ENCODE measurements at regions not wholly inside any gene's neighbourhood (a gene's known extent, or its start where the extent isn't known, plus 50 kb on each side); places are given as distances from the start of the nearest gene placed in this dataset.

DNA sequence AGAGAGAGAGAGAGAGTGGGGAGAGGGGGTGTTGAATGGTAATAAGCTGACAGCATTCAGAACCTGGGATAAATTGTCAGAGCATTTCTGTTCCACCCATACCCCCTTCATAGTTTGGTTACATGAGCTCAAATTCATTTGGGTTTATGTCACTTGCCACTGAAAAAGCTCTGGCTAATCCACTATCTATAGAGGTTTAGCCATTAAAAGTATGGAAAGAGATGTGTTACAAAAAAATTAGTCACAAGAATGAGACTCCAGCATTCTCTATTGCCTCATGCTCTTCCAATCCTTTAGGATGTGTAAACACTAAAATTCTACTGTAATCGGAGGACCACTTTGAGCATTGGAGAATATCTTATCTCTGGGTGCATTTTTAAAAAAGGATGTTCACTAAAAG lies 297.6 kb upstream of the TCF21 start:
- Histone ChIP-seq H3K79me2 (ENCODE audit: control insufficient read depth, insufficient read depth, low read length) (no peaks in the 10 kb centered on the region), H3K9me3 (ENCODE audit: control insufficient read depth, insufficient read depth, low read depth, low read length) (no peaks in the 10 kb centered on the region), H2AFZ (ENCODE audit: low read length) (no peak overlapping the region), H3K36me3 (ENCODE audit: control insufficient read depth, insufficient read depth, low read length) (no peaks in the 10 kb centered on the region), H3K9ac (ENCODE audit: insufficient read depth, low read length) (no peak overlapping the region), H3K27me3 (ENCODE audit: control insufficient read depth, insufficient read depth, low read length) (no peaks in the 10 kb centered on the region), H3K4me1 (ENCODE audit: control insufficient read depth, extremely low read depth, insufficient read depth, low read length) (peaks cover 8% of the 10 kb centered on the region), H3K27ac (ENCODE audit: insufficient read depth, low read length) (no peak overlapping the region), H4K20me1 (ENCODE audit: control insufficient read depth, extremely low read depth, insufficient read depth, low read length) (no peaks in the 10 kb centered on the region), H3K4me3 (replicated peaks in 1 of 4; ENCODE audit: control extremely low read depth in 1 of 4, insufficient read depth in 1 of 4, low read depth in 3 of 4, low read length in 4 of 4) (no peak overlapping the region), H3K4me2 (ENCODE audit: extremely low read depth, insufficient read depth, low read length) (no peak overlapping the region)
- no peak for TF ChIP-seq EZH2 (IDR thresholded peaks at IDR 0.05; ENCODE audit: low read length, missing control alignments)
- TF ChIP-seq, protein P1, sequence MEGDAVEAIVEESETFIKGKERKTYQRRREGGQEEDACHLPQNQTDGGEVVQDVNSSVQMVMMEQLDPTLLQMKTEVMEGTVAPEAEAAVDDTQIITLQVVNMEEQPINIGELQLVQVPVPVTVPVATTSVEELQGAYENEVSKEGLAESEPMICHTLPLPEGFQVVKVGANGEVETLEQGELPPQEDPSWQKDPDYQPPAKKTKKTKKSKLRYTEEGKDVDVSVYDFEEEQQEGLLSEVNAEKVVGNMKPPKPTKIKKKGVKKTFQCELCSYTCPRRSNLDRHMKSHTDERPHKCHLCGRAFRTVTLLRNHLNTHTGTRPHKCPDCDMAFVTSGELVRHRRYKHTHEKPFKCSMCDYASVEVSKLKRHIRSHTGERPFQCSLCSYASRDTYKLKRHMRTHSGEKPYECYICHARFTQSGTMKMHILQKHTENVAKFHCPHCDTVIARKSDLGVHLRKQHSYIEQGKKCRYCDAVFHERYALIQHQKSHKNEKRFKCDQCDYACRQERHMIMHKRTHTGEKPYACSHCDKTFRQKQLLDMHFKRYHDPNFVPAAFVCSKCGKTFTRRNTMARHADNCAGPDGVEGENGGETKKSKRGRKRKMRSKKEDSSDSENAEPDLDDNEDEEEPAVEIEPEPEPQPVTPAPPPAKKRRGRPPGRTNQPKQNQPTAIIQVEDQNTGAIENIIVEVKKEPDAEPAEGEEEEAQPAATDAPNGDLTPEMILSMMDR (conservative IDR thresholded peaks at IDR 0.05 in 1 of 2, IDR thresholded peaks at IDR 0.05 in 1 of 2; ENCODE audit: low read depth in 1 of 2, low read length in 2 of 2), result no peak
- peak in 1 of 2 donors; percentile 34 for DNase-seq (ENCODE audit: low read depth in 2 of 2)

DNA sequence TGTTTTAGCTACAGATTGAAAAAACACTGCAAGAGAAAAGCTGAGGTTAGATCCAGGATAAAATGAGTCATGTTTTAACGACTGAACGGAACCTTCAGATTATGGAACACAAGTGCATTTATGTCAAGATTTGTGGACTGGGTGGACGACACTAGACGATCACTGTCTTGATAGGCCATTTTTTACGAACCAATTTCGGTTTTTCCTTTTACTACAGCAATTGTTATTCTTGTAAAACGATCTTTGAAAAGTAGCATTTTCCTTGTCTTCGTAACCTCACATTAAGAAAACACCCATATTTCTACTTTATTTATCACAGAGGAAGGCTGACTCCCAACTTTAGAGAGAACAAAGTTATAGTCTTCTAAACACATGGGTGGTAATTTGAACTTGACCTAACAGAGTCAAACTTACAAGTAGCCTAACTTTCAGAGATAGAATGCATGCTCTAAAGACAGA lies 294.2 kb upstream of the TCF21 start:
- TF ChIP-seq EZH2 (IDR thresholded peaks at IDR 0.05; ENCODE audit: low read length, missing control alignments), result no peak
- TF ChIP-seq, protein P1 (conservative IDR thresholded peaks at IDR 0.05 in 1 of 2, IDR thresholded peaks at IDR 0.05 in 1 of 2; ENCODE audit: low read depth in 1 of 2, low read length in 2 of 2), result no peak
- Histone ChIP-seq H3K4me2 (ENCODE audit: extremely low read depth, insufficient read depth, low read length) (peak overlapping the region; percentile 42), H3K27ac (ENCODE audit: insufficient read depth, low read length) (no peak overlapping the region), H3K9ac (ENCODE audit: insufficient read depth, low read length) (no peak overlapping the region), H3K36me3 (ENCODE audit: control insufficient read depth, insufficient read depth, low read length) (no peaks in the 10 kb centered on the region), H3K27me3 (ENCODE audit: control insufficient read depth, insufficient read depth, low read length) (no peaks in the 10 kb centered on the region), H3K4me3 (replicated peaks in 1 of 4; ENCODE audit: control extremely low read depth in 1 of 4, insufficient read depth in 1 of 4, low read depth in 3 of 4, low read length in 4 of 4) (no peak overlapping the region), H2AFZ (ENCODE audit: low read length) (no peak overlapping the region), H3K4me1 (ENCODE audit: control insufficient read depth, extremely low read depth, insufficient read depth, low read length) (peaks cover 4% of the 10 kb centered on the region), H3K9me3 (ENCODE audit: control insufficient read depth, insufficient read depth, low read depth, low read length) (no peaks in the 10 kb centered on the region), H3K79me2 (ENCODE audit: control insufficient read depth, insufficient read depth, low read length) (no peaks in the 10 kb centered on the region), H4K20me1 (ENCODE audit: control insufficient read depth, extremely low read depth, insufficient read depth, low read length) (no peaks in the 10 kb centered on the region)
- peak in 1 of 2 donors; percentile 52 for DNase-seq (ENCODE audit: low read depth in 2 of 2)

DNA sequence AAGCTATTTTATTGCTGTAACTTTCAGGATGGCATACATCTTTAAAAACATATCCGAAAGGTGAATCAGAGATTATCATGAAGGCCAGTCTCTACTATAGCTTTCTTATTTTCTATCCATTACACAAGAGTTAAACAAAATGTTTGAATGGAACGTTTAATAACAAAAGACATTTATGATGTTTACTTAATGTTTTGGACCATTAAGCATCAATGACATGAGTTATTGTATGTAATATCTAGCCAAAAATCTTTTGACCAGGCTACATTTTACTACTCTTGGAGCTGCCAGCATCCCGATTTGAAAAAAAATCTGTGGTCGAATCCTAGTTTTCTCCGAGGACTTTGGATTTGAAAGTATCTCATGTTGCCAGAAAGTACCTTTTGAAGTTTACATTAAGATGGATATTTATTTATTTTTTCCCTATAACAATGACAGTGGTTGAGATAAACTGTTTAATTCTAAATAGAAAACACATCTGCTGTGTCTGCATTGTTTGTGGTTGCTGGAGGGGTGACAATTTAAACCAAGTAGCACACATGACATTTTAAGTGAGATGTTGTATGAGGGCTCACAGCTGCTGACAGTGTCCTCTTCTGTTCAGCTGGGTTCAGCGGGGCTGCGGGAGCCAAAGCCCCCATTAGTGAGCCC lies 293.7 kb upstream of the TCF21 start:
- H3K27ac ChIP-seq (ENCODE audit: insufficient read depth, low read length), result no peak overlapping the region

More for the DNA sequence above, 293.7 kb upstream of the TCF21 start:
- Histone ChIP-seq H3K27me3 (ENCODE audit: control insufficient read depth, insufficient read depth, low read length) (no peaks in the 10 kb centered on the region), H3K9me3 (ENCODE audit: control insufficient read depth, insufficient read depth, low read depth, low read length) (no peaks in the 10 kb centered on the region), H3K4me1 (ENCODE audit: control insufficient read depth, extremely low read depth, insufficient read depth, low read length) (peaks cover 4% of the 10 kb centered on the region), H2AFZ (ENCODE audit: low read length) (peak overlapping the region; percentile 17), H3K36me3 (ENCODE audit: control insufficient read depth, insufficient read depth, low read length) (no peaks in the 10 kb centered on the region), H3K9ac (ENCODE audit: insufficient read depth, low read length) (no peak overlapping the region), H3K79me2 (ENCODE audit: control insufficient read depth, insufficient read depth, low read length) (no peaks in the 10 kb centered on the region), H3K4me2 (ENCODE audit: extremely low read depth, insufficient read depth, low read length) (peak overlapping the region; percentile 42), H4K20me1 (ENCODE audit: control insufficient read depth, extremely low read depth, insufficient read depth, low read length) (no peaks in the 10 kb centered on the region), H3K4me3 (replicated peaks in 1 of 4; ENCODE audit: control extremely low read depth in 1 of 4, insufficient read depth in 1 of 4, low read depth in 3 of 4, low read length in 4 of 4) (no peak overlapping the region)
- peak in 1 of 2 donors; percentile 86 for DNase-seq (ENCODE audit: low read depth in 2 of 2)
- TF ChIP-seq EZH2 (IDR thresholded peaks at IDR 0.05; ENCODE audit: low read length, missing control alignments), result no peak
- TF ChIP-seq, protein P1 (conservative IDR thresholded peaks at IDR 0.05 in 1 of 2, IDR thresholded peaks at IDR 0.05 in 1 of 2; ENCODE audit: low read depth in 1 of 2, low read length in 2 of 2), result no peak

All from fibroblast of lung (primary cell).